NCI-H1105 (cell line): ENCODE measurements at regions not wholly inside any gene's neighbourhood (a gene's known extent, or its start where the extent isn't known, plus 50 kb on each side); places are given as distances from the start of the nearest gene placed in this dataset.

Experiments used
- DNase-seq: peaks from one replicate; lab custom pipeline; 2025; lab: John Stamatoyannopoulos, UW

DNA sequence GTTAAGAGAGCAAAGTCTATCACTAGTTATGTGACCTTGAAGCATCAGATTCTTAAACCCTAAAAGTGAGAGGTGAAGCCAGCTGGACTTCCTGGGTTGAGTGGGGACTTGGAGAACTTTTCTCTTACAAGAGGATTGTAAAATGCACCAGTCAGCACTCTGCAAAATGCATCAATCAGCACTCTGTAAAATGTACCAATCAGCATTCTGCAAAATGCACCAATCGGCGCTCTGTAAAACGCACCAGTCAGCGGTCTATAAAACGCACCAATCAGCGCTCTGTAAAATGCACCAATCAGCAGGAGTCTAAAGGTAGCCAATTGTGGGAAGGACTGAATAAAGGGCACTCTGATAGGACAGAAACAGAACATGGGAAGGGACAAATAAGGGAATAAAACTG is 291.6 kb upstream of the FAM98A start:
- no peak for DNase-seq

GRCh38 chr2:33877348-33878016 is 278.4 kb upstream of the FAM98A start:
- DNase-seq, result no peak

GRCh38 chr2:33873076-33873605 is 274.0 kb upstream of the FAM98A start:
- no peak for DNase-seq

DNA sequence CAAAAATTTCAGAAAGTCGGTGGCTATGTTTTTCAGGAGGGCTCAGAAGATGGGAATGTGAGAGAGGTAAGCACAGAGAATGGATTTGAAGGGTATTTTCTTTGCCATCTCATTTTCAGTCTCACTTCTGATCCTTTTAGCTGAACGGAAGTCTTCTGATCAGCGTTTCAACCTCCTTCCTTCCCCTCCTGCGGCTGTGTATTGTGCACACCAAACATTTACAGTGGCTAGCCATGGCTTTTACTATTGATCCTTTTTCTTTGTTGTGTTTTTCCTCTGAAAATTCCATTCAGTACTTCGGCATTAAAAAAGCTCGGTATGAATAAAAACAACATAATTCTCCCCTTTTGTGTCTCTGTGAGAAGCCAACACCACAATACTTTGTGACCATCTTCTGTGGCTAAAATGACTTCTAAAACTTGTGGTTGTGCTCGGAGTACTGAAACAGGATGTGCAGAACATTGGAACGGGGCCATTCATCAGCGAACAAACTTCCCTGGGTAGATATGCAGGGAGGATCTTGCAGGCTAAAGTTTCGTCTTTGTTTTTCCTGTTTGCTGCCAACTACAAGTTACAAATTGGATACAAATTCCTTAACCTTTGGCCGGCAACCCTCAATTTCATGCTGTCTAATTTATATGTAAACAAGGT is 260.8 kb upstream of the FAM98A start:
- no peak for DNase-seq

- no peak for DNase-seq
These were observed 260.1 kb upstream of the FAM98A start for GRCh38 chr2:33859176-33859575.

- DNase-seq, result no peak
These were observed 249.4 kb upstream of the FAM98A start for GRCh38 chr2:33848486-33848885.

DNA sequence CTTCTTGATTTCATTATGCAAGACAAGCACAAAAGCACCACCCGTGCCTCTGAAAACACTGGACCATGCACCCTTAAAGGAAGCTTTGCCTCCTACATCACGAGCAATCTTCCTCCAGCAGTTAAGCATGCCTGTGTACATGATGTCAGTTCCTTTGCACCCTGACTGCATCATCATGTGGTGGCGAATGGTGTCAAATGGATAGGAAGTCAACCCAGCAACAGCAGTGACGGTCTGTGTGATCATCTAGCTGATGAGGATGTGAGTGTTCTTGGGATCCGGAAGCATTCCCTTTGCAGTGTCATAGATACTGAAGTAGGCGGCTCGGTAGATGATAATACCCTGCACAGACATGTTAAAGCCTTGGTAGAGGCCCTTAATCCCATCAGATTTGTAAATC is 240.7 kb upstream of the FAM98A start:
- no peak for DNase-seq

GRCh38 chr2:33836628-33837027 is 237.5 kb upstream of the FAM98A start:
- no peak for DNase-seq

DNA sequence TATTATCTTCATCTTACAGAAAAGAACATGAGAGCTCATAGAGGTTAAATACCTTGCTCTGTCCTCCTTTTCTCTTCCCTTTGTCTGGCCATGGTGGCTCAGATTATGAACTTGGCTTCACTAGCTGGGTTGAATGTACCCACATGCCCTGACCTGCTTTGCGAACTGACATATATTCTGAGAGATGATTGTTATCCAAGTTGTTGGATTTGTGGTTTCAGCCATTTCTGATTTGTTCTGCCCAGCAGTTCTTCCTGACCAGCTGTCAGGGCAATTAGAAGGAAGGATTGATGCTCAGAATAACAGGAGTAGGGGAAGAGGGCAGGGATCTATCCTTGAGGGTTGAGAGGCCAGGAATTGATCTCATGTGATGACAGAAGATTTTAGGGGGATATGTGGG is 236.8 kb upstream of the FAM98A start:
- no peak for DNase-seq

GRCh38 chr2:33822964-33823363 is 223.9 kb upstream of the FAM98A start:
- no peak for DNase-seq

GRCh38 chr2:33812707-33813106 is 213.6 kb upstream of the FAM98A start:
- DNase-seq, result no peak

DNA sequence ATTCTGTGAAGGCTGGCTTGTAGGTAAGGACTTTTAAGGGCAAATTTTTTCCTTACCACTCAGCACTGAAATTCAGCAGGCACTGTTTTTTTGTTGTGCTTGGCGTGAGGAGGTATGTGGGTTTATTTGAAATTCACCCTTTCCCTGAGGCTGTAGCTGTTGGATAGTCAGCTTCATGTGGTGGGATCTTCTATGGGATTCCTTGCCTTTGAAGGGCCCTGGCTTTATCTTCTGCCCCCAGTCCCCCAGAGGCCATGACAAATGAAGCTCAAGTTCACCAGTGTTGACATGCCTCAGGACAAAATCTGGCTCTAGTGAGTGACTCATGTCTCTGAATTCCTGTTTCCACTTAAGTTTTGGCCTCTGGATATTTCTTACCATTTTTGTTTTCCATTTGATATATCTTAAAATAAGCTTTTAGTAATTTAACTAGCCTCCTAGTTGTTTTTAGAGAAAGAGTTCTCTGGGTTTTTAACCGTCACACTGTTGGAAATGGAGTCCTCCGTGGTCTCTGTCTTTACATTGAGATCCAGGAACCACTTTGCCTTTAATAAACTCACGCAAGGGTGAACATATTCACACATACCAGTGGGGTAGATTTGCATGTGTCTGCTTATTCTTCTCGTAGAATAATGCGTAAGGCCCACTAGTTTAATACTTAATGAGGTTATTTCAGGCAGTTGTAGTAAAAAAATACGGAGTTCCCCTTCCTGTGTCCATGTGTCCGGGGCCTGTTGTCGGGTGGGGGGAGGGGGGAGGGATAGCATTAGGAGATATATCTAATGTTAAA is 211.1 kb upstream of the FAM98A start:
- no peak for DNase-seq

DNA sequence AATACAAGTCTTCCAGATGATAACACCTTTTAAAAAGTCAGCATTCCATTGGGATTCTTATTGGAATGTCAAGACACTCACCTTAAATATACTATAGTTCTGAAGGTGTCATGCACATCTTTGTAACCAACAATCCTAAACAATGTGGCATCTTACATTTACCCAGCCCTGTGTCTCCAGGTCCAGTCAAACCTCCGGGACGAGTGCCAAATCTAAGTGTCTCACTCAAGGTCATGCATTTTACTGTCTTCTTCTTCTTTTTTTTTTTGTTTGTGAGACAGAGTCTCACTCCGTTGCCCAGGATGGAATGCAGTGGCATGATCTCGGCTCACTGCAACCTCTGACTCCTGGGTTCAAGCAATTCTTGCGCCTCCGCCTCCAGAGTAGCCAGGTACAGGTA is 206.9 kb upstream of the FAM98A start:
- DNase-seq, result no peak

GRCh38 chr2:33804155-33804554 is 205.1 kb upstream of the FAM98A start:
- DNase-seq, result no peak

DNA sequence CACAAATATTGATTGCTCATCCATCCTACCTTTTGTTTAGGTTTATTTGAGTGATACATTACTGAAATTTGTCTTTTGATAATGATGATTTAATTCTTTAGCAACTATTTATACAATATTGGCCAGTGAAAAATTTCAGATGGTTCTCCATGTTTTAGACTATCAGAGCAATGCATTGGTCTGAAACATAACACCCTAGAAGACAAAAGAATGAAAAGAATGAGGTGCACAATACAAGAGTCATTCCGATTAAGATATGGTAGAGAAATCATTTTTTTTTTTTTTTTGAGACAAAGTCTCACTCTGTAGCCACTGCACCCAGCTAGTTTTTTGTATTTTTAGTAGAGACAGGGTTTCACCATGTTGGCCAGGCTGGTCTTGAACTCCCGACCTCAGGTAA is 197.4 kb upstream of the FAM98A start:
- DNase-seq, result no peak

GRCh38 chr2:33791625-33792024 is 192.5 kb upstream of the FAM98A start:
- no peak for DNase-seq

DNA sequence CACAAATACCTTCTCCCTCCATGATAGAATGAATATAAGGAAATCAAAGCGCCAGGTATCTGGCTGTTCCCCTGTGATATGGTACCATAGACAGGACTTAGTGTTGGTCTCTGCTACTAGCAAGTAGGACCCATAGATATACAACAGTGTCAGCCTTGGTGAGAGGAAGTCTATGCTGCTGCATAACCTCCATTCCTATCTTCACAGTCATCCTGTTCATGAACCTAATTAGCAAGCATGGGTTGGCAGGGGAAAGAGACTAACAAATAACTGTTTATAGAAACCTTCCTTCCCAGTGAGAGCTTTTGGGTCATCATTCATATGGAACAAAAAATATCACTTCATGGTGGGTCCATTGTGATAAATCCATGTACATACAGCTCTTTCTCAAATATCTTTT is 188.9 kb upstream of the FAM98A start:
- DNase-seq, result no peak

DNA sequence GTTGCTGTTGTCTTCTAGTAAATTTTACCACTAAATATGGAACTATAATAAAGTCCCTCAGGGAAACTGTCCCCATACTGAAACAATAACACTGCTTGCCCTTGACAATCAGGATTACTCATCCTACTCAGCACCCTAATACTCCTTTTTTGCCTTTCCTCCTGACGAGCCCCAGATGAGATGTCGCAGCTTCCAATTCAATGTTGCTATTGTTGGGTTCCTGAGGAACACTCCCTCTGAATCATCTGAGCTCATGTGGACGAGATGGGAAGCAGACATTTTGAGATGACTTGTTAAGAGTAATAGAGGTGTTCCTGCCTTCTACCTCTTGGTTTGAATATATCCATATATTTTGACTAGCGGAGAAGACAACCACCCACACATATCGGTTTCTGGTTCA is 187.8 kb upstream of the FAM98A start:
- DNase-seq, result no peak

DNA sequence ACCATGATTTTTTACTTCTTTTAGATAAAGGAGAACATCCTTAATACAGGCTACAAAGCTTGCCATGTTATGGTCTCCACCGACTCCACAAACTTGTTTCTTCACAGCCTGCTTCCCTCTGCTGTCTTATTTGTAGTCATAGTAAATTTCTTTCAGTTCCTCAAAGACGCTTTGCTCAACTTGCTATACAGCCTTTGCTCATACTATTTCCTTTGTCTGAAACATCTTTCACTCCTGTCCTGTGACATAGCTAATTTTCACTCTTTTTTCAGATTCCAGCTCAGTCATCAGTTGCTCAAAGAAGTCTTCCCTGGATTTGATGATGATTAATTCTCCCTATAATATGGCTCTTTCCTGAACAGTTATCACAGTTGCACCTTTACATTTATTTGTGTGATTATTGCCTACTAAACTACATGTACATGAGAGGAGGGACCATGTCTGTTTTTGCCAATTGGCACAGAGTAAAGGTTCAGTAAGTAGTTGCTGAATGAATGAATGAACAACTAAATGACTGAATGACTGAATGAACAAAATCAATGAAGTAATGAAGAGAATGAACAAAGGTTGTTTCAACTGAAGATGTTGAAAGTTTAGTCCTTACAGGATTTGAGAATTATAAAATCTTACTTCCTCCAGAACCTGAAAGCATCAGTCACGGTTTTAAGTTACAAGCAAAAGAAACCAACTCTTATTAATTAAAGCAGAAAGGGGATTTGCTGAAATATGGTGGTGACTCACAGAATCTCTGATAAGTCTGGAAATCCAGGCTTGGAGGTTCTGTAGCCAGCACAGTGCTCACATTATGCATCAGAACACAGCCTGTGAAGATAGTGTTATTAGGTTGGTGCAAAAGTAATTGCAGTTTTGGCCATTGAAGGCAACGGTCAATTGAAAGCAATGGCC is 186.4 kb upstream of the FAM98A start:
- no peak for DNase-seq

DNA sequence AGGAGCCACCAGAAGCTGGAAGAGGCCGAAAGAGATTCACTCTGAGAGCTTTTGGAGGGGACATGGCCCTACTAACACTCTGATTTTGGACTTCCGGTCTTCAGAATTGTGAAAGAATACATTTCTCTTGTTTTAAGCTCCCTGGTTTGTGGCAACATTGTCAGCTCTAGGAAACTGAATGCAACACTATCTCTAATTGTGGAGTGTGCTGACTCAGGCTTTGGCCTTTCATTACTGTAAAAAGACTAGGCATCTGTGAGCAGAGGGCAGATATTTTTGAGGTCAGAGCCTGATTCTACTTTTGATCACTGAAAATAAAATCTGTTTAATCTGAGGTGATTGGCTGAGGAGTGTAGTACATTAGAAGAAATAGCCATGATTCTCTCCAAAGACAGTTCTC is 185.4 kb upstream of the FAM98A start:
- DNase-seq, result no peak

DNA sequence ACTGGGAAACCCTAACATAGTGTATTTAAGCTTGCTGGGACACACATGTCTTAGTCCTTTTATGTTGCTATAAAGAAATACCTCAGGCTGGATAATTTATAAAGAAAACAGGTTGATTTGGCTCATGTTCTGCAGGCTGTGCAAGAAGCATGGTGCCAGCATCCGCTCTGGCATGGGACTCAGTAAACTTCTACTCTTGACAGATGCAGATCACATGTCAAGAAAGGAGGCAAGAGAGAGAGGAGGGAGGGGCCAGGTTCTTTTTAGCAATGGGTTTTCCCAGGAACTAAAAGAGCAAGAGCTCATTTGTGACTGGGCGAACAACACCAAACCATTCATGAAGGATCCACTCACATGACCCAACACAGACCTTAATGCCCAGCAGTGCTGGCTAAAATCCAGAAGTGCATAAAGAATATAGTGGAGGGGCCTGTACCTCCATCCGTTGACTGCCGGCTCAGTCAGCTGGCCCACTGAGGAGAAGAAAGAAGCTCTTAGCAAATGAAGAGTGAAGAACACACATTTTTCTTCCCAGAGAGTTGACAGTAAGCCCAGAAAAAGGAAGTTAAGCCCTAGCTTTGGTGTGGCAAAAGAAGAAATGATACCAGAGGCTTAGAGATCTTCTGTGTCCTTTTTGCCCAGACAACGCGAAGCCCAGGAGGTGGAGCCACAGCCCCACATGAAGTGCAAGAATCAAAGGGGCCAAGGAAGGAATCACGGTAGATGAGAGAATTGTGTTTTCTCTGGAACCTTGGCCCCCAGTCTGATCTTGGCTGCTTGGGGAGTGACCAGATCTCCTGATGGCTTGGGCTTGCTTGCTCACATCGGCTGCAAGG is 183.5 kb upstream of the FAM98A start:
- DNase-seq, result no peak
